Fibroblast of the aortic adventitia (primary cell): ENCODE measurements at regions not wholly inside any gene's neighbourhood (a gene's known extent, or its start where the extent isn't known, plus 50 kb on each side); places are given as distances from the start of the nearest gene placed in this dataset.
A peak's percentile ranks its signal among the peaks of the same experiment; 100 is the strongest.
"Not testable (repeated sequence)": the region's sequence is repeated elsewhere in the genome, so short reads cannot be mapped to it uniquely, and the experiment has no call there.

Experiments
- DNase-seq: peaks from one replicate; pipeline ENCODE4 v3.0.0-alpha.2; 2010; ENCODE audit warnings: low read depth
- H3K4me3 ChIP-seq: 2 replicates; pipeline ENCODE4 v1.5.1; 2011; ENCODE audit warnings: low read depth, mild to moderate bottlenecking, control low read depth, low read length, moderate library complexity
- CTCF ChIP-seq: IDR thresholded peaks from 2 replicates; pipeline ENCODE4 v1.5.1; 2011; ENCODE audit warnings: mild to moderate bottlenecking, low read length, control low read depth, inconsistent platforms; ENCODE audit not compliant: insufficient read depth

DNA sequence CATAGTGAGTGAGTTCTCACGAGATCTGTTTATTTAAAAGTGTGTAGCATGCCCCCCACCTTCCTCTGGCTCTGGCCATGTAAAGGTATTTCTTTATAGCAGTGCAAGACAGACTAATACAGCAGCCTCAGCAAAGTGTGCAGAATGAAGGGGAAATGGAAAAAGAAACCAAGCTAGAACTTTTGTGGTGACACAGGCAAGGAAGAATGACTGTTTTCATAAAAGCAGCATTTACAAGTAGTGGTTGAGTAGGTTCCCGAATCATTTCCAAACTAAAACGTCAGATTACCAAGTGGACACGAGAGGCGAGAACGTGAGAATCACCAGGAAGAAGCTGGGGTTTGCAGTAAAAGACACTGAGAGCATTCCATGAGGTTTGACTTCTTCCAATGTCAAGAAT is 100.2 kb upstream of the AKAP13 start:
- no peak overlapping the region for H3K4me3 ChIP-seq
- no peak for TF ChIP-seq CTCF
- DNase-seq, result no peak

GRCh38 chr15:85281293-85281882 is 99.0 kb upstream of the AKAP13 start:
- TF ChIP-seq CTCF, result no peak
- no peak for DNase-seq
- H3K4me3 ChIP-seq, result no peak overlapping the region

- TF ChIP-seq CTCF, result no peak
- no peak overlapping the region for H3K4me3 ChIP-seq
- DNase-seq, result peak; percentile 10
Observed at GRCh38 chr15:85282504-85283115, 97.8 kb upstream of the AKAP13 start.

DNA sequence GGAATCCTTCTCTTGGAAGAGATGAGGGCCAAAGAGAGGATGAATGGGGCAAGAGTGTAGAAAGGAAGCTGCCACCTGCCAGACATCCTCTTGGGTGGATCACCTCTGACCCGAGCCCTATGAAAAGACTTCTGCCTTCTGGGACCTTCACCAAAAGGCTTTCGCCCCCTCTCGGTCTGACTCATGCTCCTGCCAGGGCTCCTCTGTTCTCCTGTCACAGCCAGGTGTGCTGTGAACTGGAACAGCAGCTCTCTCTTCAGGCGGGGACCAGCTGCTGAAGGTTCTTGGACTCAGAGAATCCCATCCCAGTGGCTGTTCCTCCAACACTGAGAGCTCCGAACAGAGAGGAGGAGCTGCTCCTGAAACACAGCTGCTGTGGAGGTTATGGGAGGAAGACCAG is 96.6 kb upstream of the AKAP13 start:
- not testable (repeated sequence) for DNase-seq, H3K4me3 ChIP-seq

DNA sequence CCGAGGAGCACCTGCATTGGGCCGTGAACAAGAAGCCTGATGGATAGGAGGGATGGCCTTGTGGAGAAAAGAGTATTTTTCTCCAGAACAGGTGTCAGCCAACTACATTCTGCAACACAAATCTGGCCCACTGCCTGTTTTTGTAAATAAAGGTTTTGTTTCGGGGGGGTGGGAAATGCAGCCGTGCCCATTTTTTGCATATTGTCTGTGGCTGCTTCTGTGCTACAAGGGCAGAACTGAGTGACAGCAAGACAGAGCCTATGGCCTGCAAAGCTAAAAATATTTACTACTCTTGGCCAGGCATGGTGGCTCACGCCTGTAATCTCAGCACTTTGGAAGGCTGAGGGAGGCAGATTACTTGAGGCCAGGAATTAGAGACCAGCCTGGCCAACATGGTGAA is 95.9 kb upstream of the AKAP13 start:
- no peak for TF ChIP-seq CTCF
- H3K4me3 ChIP-seq, result no peak overlapping the region

DNA sequence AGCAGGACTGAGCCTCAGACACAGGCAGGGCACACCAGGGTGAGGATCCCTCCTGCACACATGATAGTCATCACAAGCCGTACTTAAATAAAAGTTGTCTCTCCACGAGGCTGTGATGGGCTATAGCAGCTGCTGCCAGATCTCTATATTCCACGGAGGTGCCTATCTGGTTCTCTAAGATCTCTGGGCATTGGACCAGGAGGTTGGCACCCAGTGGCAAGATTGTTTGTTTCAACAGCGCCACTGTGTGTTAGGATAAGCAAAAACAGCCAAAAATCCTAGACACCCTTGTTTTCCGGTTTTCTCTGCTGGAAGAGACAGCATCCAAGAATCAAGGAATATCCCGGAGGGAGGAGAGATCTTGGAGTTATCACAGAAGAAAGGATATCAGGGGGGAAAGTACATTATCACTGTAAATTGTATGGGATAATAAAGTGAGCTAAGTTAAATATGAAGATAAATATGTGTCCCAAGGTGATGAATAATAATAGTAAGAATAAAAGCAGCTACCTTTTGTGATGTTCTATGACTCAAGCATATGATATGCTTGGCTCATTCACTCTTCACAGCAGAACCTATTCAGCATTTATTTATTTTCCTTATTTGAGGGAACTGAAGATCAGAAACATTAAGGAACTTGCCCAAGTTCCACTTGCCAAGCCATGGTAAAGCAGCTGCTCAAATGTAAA is 90.6 kb upstream of the AKAP13 start:
- H3K4me3 ChIP-seq, result no peak overlapping the region
- TF ChIP-seq CTCF, result peak; percentile 62
- DNase-seq, result peak; percentile 62

More for the DNA sequence above, 95.9 kb upstream of the AKAP13 start:
- no peak for DNase-seq

DNA sequence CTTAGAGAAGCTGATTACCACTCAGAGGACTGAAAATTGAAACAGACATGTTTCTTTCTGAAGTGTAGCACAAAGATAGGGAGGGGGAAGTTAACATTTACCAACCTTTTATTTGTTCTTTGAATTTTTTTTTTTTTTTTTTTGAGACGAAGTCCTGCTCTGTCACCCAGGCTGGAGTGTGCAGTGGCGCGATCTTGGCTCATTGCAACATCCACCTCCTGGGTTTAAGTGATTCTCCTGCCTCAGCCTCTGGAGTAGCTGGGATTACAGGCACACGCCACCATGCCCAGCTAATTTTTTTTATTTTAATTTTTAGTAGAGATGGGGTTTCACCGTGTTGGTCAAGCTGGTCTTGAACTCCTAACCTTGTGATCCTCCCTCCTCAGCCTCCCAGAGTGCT is 87.8 kb upstream of the AKAP13 start:
- not testable (repeated sequence) for DNase-seq, H3K4me3 ChIP-seq
